ENCODE measurements at regions not wholly inside any gene's neighbourhood (a gene's known extent, or its start where the extent isn't known, plus 50 kb on each side); places are given as distances from the start of the nearest gene placed in this dataset.

- POLR2A ChIA-PET: interaction anchor here (0.6 to 2.6 kb wide), 4 partner anchors 15 to 788 kb away, joined by 3 to 12 read pairs (median 4); no protein-coding TSS in a partner anchor
- no peaks in the 10 kb centered on the region for H3K79me2 ChIP-seq (ENCODE audit: insufficient read depth, low read depth, low read length)
- no TSS peak for BruUV-seq (replicated peaks)
- intact Hi-C loops (cut with micrococcal nuclease; ENCODE audit: unreplicated experiment): no loop called here
- no peaks in the 10 kb centered on the region for H4K20me1 ChIP-seq (ENCODE audit: insufficient read depth, low read length)
- H3K4me2 ChIP-seq (ENCODE audit: low read length): no peak overlapping the region
- CTCF ChIA-PET (ENCODE audit: unreplicated experiment): interaction anchor here (1.0 kb wide), 1 partner anchor 61 kb away, joined by 3 read pairs; no protein-coding TSS in a partner anchor
- H3K27ac ChIP-seq (ENCODE audit: low read depth, low read length, poor library complexity, severe bottlenecking): no peak overlapping the region
- no peaks in the 10 kb centered on the region for H3K36me3 ChIP-seq (ENCODE audit: insufficient read depth, low read length)
- H2AFZ ChIP-seq (ENCODE audit: low read length): peak overlapping the region; percentile 27; the same call in 1 of the 2 replicates
- TF ChIP-seq EZH2phosphoT487 (IDR thresholded peaks at IDR 0.05; ENCODE audit: borderline replicate concordance, low read depth, low read length) (no peak), CTCF (conservative IDR thresholded peaks at IDR 0.05; ENCODE audit: low read length) (no peak)
- no peak overlapping the region for H3K4me3 ChIP-seq (ENCODE audit: low read depth, low read length, poor library complexity, severe bottlenecking)
- no peaks in the 10 kb centered on the region for H3K9me3 ChIP-seq (ENCODE audit: low read length)
- peaks cover 10% of the 10 kb centered on the region for H3K4me1 ChIP-seq (ENCODE audit: insufficient read depth, low read length, poor library complexity, severe bottlenecking)
- no peak for DNase-seq (ENCODE audit: low spot score)
- no peaks in the 10 kb centered on the region for H3K9me2 ChIP-seq (ENCODE audit: insufficient read depth, low read length)
Observed at GRCh38 chr6:87847830-87848210, 145.8 kb upstream of the AKIRIN2 start.

GRCh38 chr6:87847135-87847829 lies 145.2 kb upstream of the AKIRIN2 start:
- intact Hi-C loops (cut with micrococcal nuclease; ENCODE audit: unreplicated experiment): no loop called here
- ChIA-PET CTCF (ENCODE audit: unreplicated experiment) (no interaction called here), POLR2A (interaction anchor here (0.6 kb wide), 1 partner anchor 21 kb away, joined by 3 read pairs; no protein-coding TSS in a partner anchor)

More at GRCh38 chr6:87847135-87847829, 145.2 kb upstream of the AKIRIN2 start:
- Histone ChIP-seq H2AFZ (ENCODE audit: low read length) (no peak overlapping the region), H3K4me1 (ENCODE audit: insufficient read depth, low read length, poor library complexity, severe bottlenecking) (peaks cover 10% of the 10 kb centered on the region), H4K20me1 (ENCODE audit: insufficient read depth, low read length) (no peaks in the 10 kb centered on the region), H3K36me3 (ENCODE audit: insufficient read depth, low read length) (no peaks in the 10 kb centered on the region), H3K9me3 (ENCODE audit: low read length) (no peaks in the 10 kb centered on the region), H3K9me2 (ENCODE audit: insufficient read depth, low read length) (no peaks in the 10 kb centered on the region), H3K4me2 (ENCODE audit: low read length) (no peak overlapping the region), H3K4me3 (ENCODE audit: low read depth, low read length, poor library complexity, severe bottlenecking) (no peak overlapping the region), H3K27ac (ENCODE audit: low read depth, low read length, poor library complexity, severe bottlenecking) (no peak overlapping the region), H3K79me2 (ENCODE audit: insufficient read depth, low read depth, low read length) (no peaks in the 10 kb centered on the region)
- TF ChIP-seq CTCF (conservative IDR thresholded peaks at IDR 0.05; ENCODE audit: low read length) (no peak), EZH2phosphoT487 (IDR thresholded peaks at IDR 0.05; ENCODE audit: borderline replicate concordance, low read depth, low read length) (no peak)
- DNase-seq (ENCODE audit: low spot score): no peak
- no TSS peak for BruUV-seq (replicated peaks)
